ENCODE measurements at regions not wholly inside any gene's neighbourhood (a gene's known extent, or its start where the extent isn't known, plus 50 kb on each side); places are given as distances from the start of the nearest gene placed in this dataset.
A peak's percentile ranks its signal among the peaks of the same experiment; 100 is the strongest.

DNA sequence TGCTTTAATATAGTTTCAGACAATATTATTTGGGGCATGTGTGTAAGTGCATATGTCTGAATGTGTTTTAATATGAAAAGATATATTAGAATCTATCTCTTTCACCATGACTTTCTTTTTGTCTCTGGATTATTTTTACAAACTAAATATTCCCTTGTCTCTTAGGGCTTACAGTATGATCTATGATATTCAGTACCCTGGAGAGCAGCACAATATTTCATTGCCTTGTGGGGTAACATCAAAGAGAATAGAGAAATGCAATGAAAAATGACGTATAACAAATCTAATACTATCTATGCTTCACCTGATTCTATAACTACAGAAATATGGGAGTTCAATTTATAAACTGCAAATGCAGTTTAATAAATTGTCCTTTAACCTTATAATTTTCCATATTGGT, 2084.5 kb downstream of the MRPL39 start:
- no peak overlapping the region for H3K4me3 Mint-ChIP-seq

DNA sequence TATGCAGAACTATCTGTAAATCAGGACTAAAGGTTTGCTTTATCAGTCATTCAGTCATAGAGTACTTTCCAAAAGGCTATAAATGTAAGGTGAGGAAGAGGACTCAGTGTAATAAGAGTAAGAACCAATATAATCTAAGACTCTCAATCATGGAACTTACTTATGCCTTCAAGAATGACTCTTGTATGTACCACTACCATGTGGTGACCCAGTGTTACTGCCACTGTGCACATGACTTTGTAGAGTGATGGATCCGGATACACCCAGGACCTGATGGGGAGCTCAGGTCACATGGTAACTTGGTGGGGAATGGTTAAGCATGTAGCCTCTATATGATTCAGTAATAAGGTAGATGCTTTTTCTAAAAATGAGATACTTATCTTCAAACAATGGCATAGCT, 2099.8 kb downstream of the MRPL39 start:
- H3K36me3 Mint-ChIP-seq (ENCODE audit: insufficient read depth in 2 of 2), result no peaks in the 10 kb centered on the region
- no peaks in the 10 kb centered on the region for H3K27me3 Mint-ChIP-seq (ENCODE audit: low read depth)

More for the DNA sequence above, 2084.5 kb downstream of the MRPL39 start:
- peaks cover 0 to 2% of the 10 kb centered on the region in 2 donors for H3K9me3 Mint-ChIP-seq
- H3K4me1 Mint-ChIP-seq (ENCODE audit: low read depth), result no peaks in the 10 kb centered on the region
- no peaks in the 10 kb centered on the region for H3K36me3 Mint-ChIP-seq (ENCODE audit: insufficient read depth in 2 of 2)
- no peak overlapping the region for H3K27ac Mint-ChIP-seq
- H3K27me3 Mint-ChIP-seq (ENCODE audit: low read depth), result no peaks in the 10 kb centered on the region
- DNase-seq, result no peak
- ATAC-seq (replicated peaks in 1 of 2), result no peak

DNA sequence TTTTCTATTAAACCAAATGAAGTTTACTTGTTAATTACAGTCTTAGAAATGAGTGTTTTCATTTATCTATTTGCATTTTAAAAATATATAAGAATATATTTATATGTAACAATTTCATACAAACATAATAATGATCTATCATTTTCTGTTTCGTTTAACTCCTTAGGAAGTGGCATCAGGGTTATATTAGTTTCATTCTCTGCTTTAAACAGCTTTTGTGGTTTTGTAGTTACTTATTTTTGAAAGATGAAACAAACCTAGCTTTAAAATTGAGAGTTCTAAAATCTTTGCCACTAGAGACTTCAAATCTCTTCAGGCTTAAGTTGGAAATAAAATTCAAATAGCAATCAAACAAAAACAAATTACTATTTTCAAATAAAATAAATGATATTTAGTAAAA, 2110.6 kb downstream of the MRPL39 start:
- DNase-seq (no peak), ATAC-seq (replicated peaks in 1 of 2) (no peak)
- H3K4me1 Mint-ChIP-seq (ENCODE audit: low read depth), result no peaks in the 10 kb centered on the region
- no peaks in the 10 kb centered on the region for H3K27me3 Mint-ChIP-seq (ENCODE audit: low read depth)
- no peaks in the 10 kb centered on the region for H3K36me3 Mint-ChIP-seq (ENCODE audit: insufficient read depth in 2 of 2)
- no peak overlapping the region for H3K4me3 Mint-ChIP-seq
- no peak overlapping the region for H3K27ac Mint-ChIP-seq
- H3K9me3 Mint-ChIP-seq, result peaks cover 0 to 5% of the 10 kb centered on the region in 2 donors

More for the DNA sequence above, 2099.8 kb downstream of the MRPL39 start:
- Mint-ChIP-seq H3K4me3 (no peak overlapping the region), H3K4me1 (ENCODE audit: low read depth) (no peaks in the 10 kb centered on the region), H3K27ac (no peak overlapping the region), H3K9me3 (peaks cover 0 to 2% of the 10 kb centered on the region in 2 donors)
- DNase-seq (no peak), ATAC-seq (replicated peaks in 1 of 2) (no peak)

DNA sequence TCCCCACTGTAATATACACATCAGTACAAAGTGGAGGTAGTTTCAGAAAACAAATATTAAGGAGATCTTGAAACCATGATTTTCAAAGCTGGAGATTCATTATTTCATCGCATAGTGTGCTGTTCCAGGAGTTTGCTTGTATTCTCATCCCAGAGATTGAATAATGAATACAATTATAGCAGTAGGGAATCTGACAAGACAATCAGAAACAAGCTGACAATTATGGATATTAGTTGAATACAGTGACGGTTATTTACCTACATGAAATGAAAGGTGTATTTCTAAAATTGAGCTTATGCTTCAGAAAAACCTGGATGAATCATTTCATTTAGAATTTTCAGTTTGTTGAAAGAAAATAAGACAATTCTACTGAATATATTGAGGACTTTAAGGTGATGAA, 2119.0 kb downstream of the MRPL39 start:
- DNase-seq (no peak), ATAC-seq (replicated peaks in 1 of 2) (no peak)
- no peak overlapping the region for H3K27ac Mint-ChIP-seq
- no peaks in the 10 kb centered on the region for H3K27me3 Mint-ChIP-seq (ENCODE audit: low read depth)
- H3K4me1 Mint-ChIP-seq (ENCODE audit: low read depth), result no peaks in the 10 kb centered on the region
- no peak overlapping the region for H3K4me3 Mint-ChIP-seq
- no peaks in the 10 kb centered on the region for H3K9me3 Mint-ChIP-seq
- H3K36me3 Mint-ChIP-seq (ENCODE audit: insufficient read depth in 2 of 2), result no peaks in the 10 kb centered on the region

DNA sequence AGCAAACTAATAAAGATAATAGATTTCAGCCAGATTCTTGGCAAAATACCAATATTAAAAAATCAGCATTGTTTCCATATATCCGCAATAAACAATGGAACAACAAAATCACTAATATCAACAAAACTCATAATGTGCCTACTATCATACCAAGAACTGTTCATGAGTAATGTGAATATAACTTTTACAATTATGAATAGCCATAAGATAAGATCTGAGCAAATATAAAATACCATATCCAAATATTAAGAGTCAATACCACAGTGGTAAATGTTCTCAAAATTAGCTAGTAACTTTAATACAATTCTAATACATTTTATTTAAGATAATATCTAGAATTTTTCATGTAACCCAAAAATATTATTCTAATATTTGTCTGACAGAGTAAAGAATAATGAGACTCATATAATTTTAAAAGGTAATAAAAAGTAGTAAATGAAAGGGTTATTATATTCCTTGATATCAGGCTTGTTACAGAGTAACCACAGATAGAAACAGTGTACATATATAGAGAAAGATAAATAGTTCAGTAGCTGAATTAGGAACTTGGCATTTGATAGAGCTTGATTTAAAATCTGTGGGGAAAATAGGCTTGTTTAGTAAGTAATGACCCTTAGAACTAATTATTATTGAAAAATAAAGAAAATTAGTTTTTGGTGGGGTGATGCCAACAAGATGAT, 2126.6 kb downstream of the MRPL39 start:
- no peak overlapping the region for H3K4me3 Mint-ChIP-seq
- H3K27ac Mint-ChIP-seq, result no peak overlapping the region
- H3K9me3 Mint-ChIP-seq, result no peaks in the 10 kb centered on the region
- no peaks in the 10 kb centered on the region for H3K4me1 Mint-ChIP-seq (ENCODE audit: low read depth)
- DNase-seq, result no peak
- no peak for ATAC-seq (replicated peaks in 1 of 2)
- H3K27me3 Mint-ChIP-seq (ENCODE audit: low read depth), result no peaks in the 10 kb centered on the region
- H3K36me3 Mint-ChIP-seq (ENCODE audit: insufficient read depth in 2 of 2), result no peaks in the 10 kb centered on the region

DNA sequence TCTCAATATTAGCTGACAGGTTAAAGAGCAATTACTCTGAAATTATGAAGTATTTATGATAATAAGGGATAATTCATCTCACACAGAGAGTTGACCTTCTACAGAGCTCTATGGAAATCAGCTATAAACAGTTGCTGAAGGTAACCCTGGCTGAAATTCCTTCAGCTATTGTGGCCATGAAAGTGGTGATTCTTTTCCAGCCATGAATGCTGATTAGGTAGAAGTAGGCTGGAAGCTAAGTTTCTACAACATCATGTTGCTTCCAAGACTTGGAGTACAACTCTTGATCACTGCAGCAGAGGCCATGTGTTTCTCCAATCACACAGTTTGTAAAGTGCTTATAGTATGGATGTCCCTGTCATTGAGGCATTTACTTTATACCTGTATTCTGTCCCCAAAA, 2128.9 kb downstream of the MRPL39 start:
- H3K4me3 Mint-ChIP-seq, result no peak overlapping the region
- no peaks in the 10 kb centered on the region for H3K9me3 Mint-ChIP-seq
- H3K36me3 Mint-ChIP-seq (ENCODE audit: insufficient read depth in 2 of 2), result no peaks in the 10 kb centered on the region
- no peaks in the 10 kb centered on the region for H3K27me3 Mint-ChIP-seq (ENCODE audit: low read depth)
- H3K27ac Mint-ChIP-seq, result no peak overlapping the region
- ATAC-seq (replicated peaks in 1 of 2), result no peak
- H3K4me1 Mint-ChIP-seq (ENCODE audit: low read depth), result no peaks in the 10 kb centered on the region
- no peak for DNase-seq

DNA sequence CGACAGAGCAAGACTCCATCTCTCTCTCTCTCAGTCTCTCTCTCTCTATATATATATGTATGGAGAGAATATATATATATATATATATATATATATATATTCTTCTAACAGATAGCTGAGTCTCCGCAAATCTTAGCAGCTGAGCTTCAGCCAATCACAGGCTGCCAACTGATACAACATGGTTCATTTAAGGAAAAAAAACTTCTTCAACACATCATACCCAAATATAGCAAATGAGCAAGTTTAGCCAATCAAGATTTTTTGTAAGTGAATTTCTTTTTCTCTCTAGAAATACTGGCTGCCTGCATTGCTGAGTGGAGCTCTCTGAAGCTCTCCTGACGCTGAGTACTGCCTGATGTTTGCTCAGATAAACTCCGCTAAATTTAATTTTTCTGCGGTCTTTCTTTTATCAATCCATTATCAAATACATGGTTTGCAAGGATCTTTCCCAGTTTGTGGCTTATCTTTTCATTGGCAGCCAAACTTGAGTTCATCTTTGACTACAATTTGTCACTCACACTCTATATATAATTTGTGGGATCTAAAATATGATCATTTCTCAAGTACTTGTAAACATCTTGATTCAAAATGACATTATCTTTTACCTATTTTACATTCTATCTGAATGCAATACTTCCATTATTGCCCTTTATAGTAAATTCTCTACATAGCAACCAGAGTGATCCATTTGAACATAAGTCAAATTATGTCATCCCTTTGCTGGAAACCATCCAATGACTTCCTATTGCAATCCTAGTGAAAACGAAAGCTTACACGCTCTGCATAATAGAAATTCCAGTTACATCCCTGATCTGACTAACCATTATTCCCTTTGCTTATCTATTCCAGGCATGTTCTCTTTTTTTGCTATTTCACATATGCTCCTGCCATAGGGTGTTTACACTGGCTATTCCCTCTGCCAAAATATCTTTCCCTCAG, 2131.7 kb downstream of the MRPL39 start:
- no peaks in the 10 kb centered on the region for H3K4me1 Mint-ChIP-seq (ENCODE audit: low read depth)
- DNase-seq (no peak), ATAC-seq (replicated peaks in 1 of 2) (no peak)
- H3K4me3 Mint-ChIP-seq, result no peak overlapping the region
- no peaks in the 10 kb centered on the region for H3K9me3 Mint-ChIP-seq
- no peak overlapping the region for H3K27ac Mint-ChIP-seq
- no peaks in the 10 kb centered on the region for H3K27me3 Mint-ChIP-seq (ENCODE audit: low read depth)
- H3K36me3 Mint-ChIP-seq (ENCODE audit: insufficient read depth in 2 of 2), result no peaks in the 10 kb centered on the region

DNA sequence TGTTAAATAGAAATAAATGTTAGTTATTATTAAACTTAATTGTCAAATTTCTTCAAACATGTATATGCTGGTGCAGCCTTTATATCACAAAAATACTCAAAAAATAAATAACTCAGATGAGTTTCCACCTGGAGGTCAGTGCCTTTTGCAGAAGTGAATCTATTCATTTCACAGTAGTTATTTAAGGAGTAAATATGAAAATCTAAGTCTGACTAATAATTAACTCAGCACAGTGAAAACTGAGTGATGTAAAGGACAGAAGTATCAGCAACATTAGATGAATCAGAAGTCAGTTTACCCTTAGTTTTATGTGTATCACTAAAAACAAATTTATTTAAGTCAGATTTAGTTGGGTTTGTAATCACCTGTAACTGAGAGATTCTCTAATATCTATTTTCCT, 2135.4 kb downstream of the MRPL39 start:
- H3K27ac Mint-ChIP-seq, result no peak overlapping the region
- H3K36me3 Mint-ChIP-seq (ENCODE audit: insufficient read depth in 2 of 2), result no peaks in the 10 kb centered on the region
- ATAC-seq (replicated peaks in 1 of 2), result no peak

DNA sequence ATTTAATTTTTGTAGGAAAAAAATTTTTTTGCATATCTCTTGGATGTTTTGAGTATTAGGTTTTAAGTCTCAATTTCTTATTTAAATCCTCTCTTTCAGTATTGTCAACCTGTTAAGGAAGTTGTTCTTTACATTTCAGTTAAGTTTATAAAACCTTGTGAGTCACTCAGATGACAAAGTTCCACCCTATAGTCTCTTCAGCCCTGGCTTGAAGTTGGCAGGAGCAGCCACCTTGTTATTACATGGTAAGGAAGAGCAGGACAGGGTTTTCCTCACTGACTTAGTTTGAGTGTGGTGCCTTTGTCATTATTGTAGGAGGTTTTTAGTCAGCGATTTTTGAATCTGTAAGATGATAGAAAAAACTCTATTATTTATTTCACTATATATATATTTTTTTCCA, 2143.9 kb downstream of the MRPL39 start:
- Mint-ChIP-seq H3K27me3 (ENCODE audit: low read depth) (no peaks in the 10 kb centered on the region), H3K27ac (no peak overlapping the region), H3K4me1 (ENCODE audit: low read depth) (no peaks in the 10 kb centered on the region), H3K9me3 (no peaks in the 10 kb centered on the region), H3K36me3 (ENCODE audit: insufficient read depth in 2 of 2) (peaks cover 0 to 3% of the 10 kb centered on the region in 2 donors), H3K4me3 (no peak overlapping the region)
- ATAC-seq (replicated peaks in 1 of 2) (no peak), DNase-seq (no peak)

More for the DNA sequence above, 2135.4 kb downstream of the MRPL39 start:
- no peaks in the 10 kb centered on the region for H3K27me3 Mint-ChIP-seq (ENCODE audit: low read depth)
- H3K9me3 Mint-ChIP-seq, result no peaks in the 10 kb centered on the region
- no peak overlapping the region for H3K4me3 Mint-ChIP-seq
- no peak for DNase-seq
- H3K4me1 Mint-ChIP-seq (ENCODE audit: low read depth), result no peaks in the 10 kb centered on the region

DNA sequence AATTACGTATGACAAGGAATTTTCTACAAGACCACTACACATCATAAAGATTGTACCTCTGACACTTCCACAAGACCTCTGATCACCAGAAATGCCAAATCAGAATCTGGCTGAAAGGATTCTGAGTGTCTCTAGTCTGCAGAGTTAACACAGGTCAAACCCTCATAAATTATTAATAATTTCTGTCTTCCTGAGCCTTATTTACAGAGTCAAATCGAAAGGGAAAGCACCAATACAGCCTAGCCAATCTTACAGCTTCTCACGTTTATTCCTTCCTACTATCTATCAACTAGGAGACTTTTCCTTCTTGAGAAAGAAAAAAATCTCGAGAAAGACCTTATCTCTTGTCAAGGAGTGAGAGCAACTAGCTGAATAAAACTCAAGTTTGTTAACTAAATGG, 2151.6 kb downstream of the MRPL39 start:
- Mint-ChIP-seq H3K27me3 (ENCODE audit: low read depth) (no peaks in the 10 kb centered on the region), H3K4me1 (ENCODE audit: low read depth) (no peaks in the 10 kb centered on the region), H3K36me3 (ENCODE audit: insufficient read depth in 2 of 2) (no peaks in the 10 kb centered on the region), H3K9me3 (no peaks in the 10 kb centered on the region), H3K4me3 (no peak overlapping the region), H3K27ac (no peak overlapping the region)
- ATAC-seq (replicated peaks in 1 of 2) (no peak), DNase-seq (no peak)

DNA sequence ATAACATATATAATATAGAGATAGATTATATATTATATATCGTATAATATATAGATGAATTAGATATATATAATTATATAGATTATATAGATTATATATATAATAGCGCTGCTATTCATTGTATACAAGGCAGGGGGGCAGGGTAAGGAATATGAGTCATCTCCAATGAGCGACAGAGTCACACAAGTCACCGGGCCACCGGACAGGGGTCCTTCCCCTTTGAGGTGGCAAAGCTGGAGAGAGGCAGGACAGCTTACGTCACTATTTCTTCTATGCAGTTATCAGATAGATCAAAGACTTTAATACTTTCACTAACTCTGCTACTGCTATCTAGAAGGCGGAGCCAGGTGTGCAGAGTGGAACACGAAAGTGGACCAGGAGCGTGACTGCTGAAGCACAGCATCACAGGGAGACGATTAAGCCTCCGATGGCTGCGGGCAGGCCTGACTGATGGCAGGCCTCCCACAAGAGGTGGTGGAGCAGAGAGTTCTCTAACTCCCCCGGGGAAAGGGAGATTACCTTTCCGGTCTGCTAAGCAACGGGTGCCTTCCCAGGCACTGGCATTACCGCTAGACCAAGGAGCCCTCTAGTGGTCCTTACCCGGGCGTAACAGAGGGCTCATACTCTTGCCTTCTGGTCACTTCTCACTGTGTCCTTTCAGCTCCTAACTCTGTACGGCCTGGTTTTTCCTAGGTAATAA, 2154.7 kb downstream of the MRPL39 start:
- Mint-ChIP-seq H3K27ac (no peak overlapping the region), H3K4me3 (peak overlapping the region in 1 of 2 donors; percentile 39), H3K9me3 (no peaks in the 10 kb centered on the region), H3K4me1 (ENCODE audit: low read depth) (no peaks in the 10 kb centered on the region), H3K36me3 (ENCODE audit: insufficient read depth in 2 of 2) (no peaks in the 10 kb centered on the region), H3K27me3 (ENCODE audit: low read depth) (no peaks in the 10 kb centered on the region)
- DNase-seq, result no peak
- no peak for ATAC-seq (replicated peaks in 1 of 2)

DNA sequence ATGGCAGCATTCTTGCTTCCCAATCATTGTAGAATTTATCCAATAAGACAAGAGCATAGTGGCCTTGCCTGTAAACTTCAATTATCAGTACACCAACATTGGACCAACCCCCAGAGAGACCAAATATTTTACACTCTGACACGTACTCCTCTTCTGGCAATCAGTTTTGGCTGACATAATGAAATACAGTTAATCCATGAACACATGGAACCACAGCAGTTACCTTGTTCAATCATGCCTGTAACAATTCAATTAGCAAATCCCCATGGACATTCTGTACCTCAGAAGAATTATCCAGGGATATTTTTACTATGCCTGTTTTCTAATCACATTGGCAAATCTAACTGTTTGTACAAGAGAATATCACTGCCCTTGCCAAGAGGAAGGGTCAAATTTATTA, 2162.0 kb downstream of the MRPL39 start:
- no peaks in the 10 kb centered on the region for H3K9me3 Mint-ChIP-seq
- H3K36me3 Mint-ChIP-seq (ENCODE audit: insufficient read depth in 2 of 2), result no peaks in the 10 kb centered on the region
- no peak for DNase-seq
- no peak overlapping the region for H3K4me3 Mint-ChIP-seq
- no peaks in the 10 kb centered on the region for H3K27me3 Mint-ChIP-seq (ENCODE audit: low read depth)
- no peak overlapping the region for H3K27ac Mint-ChIP-seq
- H3K4me1 Mint-ChIP-seq (ENCODE audit: low read depth), result no peaks in the 10 kb centered on the region
- ATAC-seq (replicated peaks in 1 of 2), result no peak

DNA sequence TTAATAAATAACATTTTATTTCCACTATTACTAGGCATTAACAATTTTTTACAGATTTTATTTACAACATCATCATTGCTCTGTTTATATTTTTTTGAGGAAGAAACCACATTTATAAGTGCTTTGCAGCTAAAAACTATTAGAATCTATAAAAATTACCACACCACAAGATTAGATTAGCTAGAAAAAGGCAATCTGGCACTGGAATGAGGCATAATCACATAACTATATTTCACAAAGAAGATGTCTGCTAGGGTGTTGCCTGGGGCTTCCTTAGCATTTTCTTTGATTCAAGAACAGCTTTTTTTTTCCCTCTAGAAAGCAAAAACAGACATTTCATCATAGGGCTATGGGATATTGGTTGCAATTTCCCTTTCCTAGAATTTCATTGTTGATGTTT, 2169.2 kb downstream of the MRPL39 start:
- no peaks in the 10 kb centered on the region for H3K4me1 Mint-ChIP-seq (ENCODE audit: low read depth)
- H3K4me3 Mint-ChIP-seq, result no peak overlapping the region
- DNase-seq, result no peak
- H3K27me3 Mint-ChIP-seq (ENCODE audit: low read depth), result no peaks in the 10 kb centered on the region
- H3K9me3 Mint-ChIP-seq, result peaks cover 2 to 10% of the 10 kb centered on the region in 2 donors
- H3K36me3 Mint-ChIP-seq (ENCODE audit: insufficient read depth in 2 of 2), result no peaks in the 10 kb centered on the region
- H3K27ac Mint-ChIP-seq, result no peak overlapping the region
- no peak for ATAC-seq (replicated peaks in 1 of 2)

Data from activated T-cell treated with anti-CD3 and anti-CD28 coated beads, Interleukin-2, amount 50 U/mL, for 72 hours (primary cell).